Neural cell (in vitro differentiated cells): ENCODE measurements at regions not wholly inside any gene's neighbourhood (a gene's known extent, or its start where the extent isn't known, plus 50 kb on each side); places are given as distances from the start of the nearest gene placed in this dataset.

Experiments
- CTCF ChIP-seq: fragments of 450-650 bp; IDR thresholded peaks from 2 replicates; pipeline ENCODE4 v1.5.1; 2014; ENCODE audit warnings: antibody characterized with exemption, mild to moderate bottlenecking, moderate library complexity; ENCODE audit not compliant: poor library complexity, severe bottlenecking
- EP300 ChIP-seq: fragments of 450-650 bp; conservative IDR thresholded peaks from 2 replicates; pipeline ENCODE4 v1.6.1; 2014; ENCODE audit warnings: antibody characterized with exemption, mild to moderate bottlenecking, moderate library complexity; ENCODE audit not compliant: poor library complexity, severe bottlenecking
- EZH2 ChIP-seq: fragments of 200-600, 300-800 bp; shearing (Covaris generic), sonication (generic); IDR thresholded peaks from 2 replicates; pipeline ENCODE4 v1.6.1; 2014; ENCODE audit warnings: antibody characterized with exemption, low read length, borderline replicate concordance, mild to moderate bottlenecking; ENCODE audit not compliant: insufficient read depth, poor library complexity, severe bottlenecking
- MXI1 ChIP-seq: fragments of 450-650 bp; conservative IDR thresholded peaks from 2 replicates; pipeline ENCODE4 v1.6.1; 2014; ENCODE audit warnings: antibody characterized with exemption, mild to moderate bottlenecking; ENCODE audit not compliant: poor library complexity, severe bottlenecking
- POLR2AphosphoS5 ChIP-seq: IDR thresholded peaks from 2 replicates; pipeline ENCODE4 v1.6.1; 2012
- RAD21 ChIP-seq: fragments of 450-650 bp; conservative IDR thresholded peaks from 2 replicates; pipeline ENCODE4 v1.6.1; 2014; ENCODE audit warnings: antibody characterized with exemption, mild to moderate bottlenecking, moderate library complexity
- REST ChIP-seq: IDR thresholded peaks from 2 replicates; pipeline ENCODE4 v1.6.1; 2012; ENCODE audit warnings: borderline replicate concordance
- SMC3 ChIP-seq: fragments of 450-650 bp; conservative IDR thresholded peaks from 2 replicates; pipeline ENCODE4 v1.6.1; 2014; ENCODE audit warnings: antibody characterized with exemption, mild to moderate bottlenecking, moderate library complexity; ENCODE audit not compliant: poor library complexity

GRCh38 chr22:27670701-27671412 is 130.7 kb downstream of the MN1 start:
- no peak for TF ChIP-seq CTCF
- TF ChIP-seq REST, result no peak
- TF ChIP-seq EZH2, result no peak
- TF ChIP-seq MXI1, result no peak
- no peak for TF ChIP-seq EP300
- TF ChIP-seq POLR2AphosphoS5, result no peak
- TF ChIP-seq RAD21, result no peak
- no peak for TF ChIP-seq SMC3
